Karpas-422 (cell line): ENCODE measurements at regions not wholly inside any gene's neighbourhood (a gene's known extent, or its start where the extent isn't known, plus 50 kb on each side); places are given as distances from the start of the nearest gene placed in this dataset.
"Not testable (repeated sequence)": the region's sequence is repeated elsewhere in the genome, so short reads cannot be mapped to it uniquely, and the experiment has no call there.

Experiments used
- DNase-seq: peaks from one replicate; pipeline ENCODE4 v3.0.0-alpha.2; 2015
- H2AFZ ChIP-seq: fragments of 200-600 bp; sonication (generic); 2 replicates; pipeline ENCODE4 v1.6.1; 2014; ENCODE audit warnings: antibody characterized with exemption, low read length, mixed read lengths
- H3K27ac ChIP-seq: fragments of 200-600 bp; sonication (generic); 2 replicates; pipeline ENCODE4 v1.5.1; 2014; ENCODE audit warnings: mild to moderate bottlenecking, low read length, moderate library complexity
- H3K27me3 ChIP-seq: fragments of 200-600 bp; sonication (generic); 2 replicates; pipeline ENCODE4 v1.6.1; 2014; ENCODE audit warnings: low read length, mixed read lengths
- H3K36me3 ChIP-seq: fragments of 200-600 bp; sonication (generic); 2 replicates; pipeline ENCODE4 v1.6.1; 2014; ENCODE audit warnings: low read length, mixed read lengths; ENCODE audit not compliant: insufficient read depth
- H3K4me1 ChIP-seq: fragments of 200-600 bp; sonication (generic); 2 replicates; pipeline ENCODE4 v1.6.1; 2014; ENCODE audit warnings: mild to moderate bottlenecking, low read length, mixed read lengths
- H3K4me2 ChIP-seq: fragments of 200-600 bp; sonication (generic); 2 replicates; pipeline ENCODE4 v1.6.1; 2014; ENCODE audit warnings: low read length, low read depth, mild to moderate bottlenecking; ENCODE audit not compliant: poor library complexity, severe bottlenecking
- H3K4me3 ChIP-seq: fragments of 200-600 bp; sonication (generic); 2 replicates; pipeline ENCODE4 v1.5.1; 2014; ENCODE audit warnings: mild to moderate bottlenecking, antibody characterized with exemption, low read length, mixed read lengths
- H3K79me2 ChIP-seq: fragments of 200-600 bp; sonication (generic); 2 replicates; pipeline ENCODE4 v1.6.1; 2014; ENCODE audit warnings: mild to moderate bottlenecking, low read length, mixed read lengths
- H3K9ac ChIP-seq: fragments of 200-600 bp; sonication (generic); 2 replicates; pipeline ENCODE4 v1.6.0; 2014; ENCODE audit warnings: low read length
- H3K9me2 ChIP-seq: fragments of 200-600 bp; sonication (generic), shearing (Covaris generic); replicated peaks from 2 replicates; pipeline ENCODE4 v1.6.0; 2014; ENCODE audit warnings: mild to moderate bottlenecking, low read length, moderate library complexity; ENCODE audit not compliant: insufficient read depth
- H3K9me3 ChIP-seq: fragments of 300-700, 200-600 bp; sonication (generic); 2 replicates; pipeline ENCODE4 v1.6.1; 2014; ENCODE audit warnings: low read length, mixed read lengths
- H4K20me1 ChIP-seq: fragments of 200-600 bp; sonication (generic); 2 replicates; pipeline ENCODE4 v1.6.1; 2014; ENCODE audit warnings: mild to moderate bottlenecking, antibody characterized with exemption, low read length, low read depth; ENCODE audit not compliant: insufficient read depth

- H2AFZ ChIP-seq: no peak overlapping the region
- no peak for DNase-seq
- no peaks in the 10 kb centered on the region for H4K20me1 ChIP-seq
- H3K4me1 ChIP-seq: no peaks in the 10 kb centered on the region
- no peaks in the 10 kb centered on the region for H3K36me3 ChIP-seq
- H3K27ac ChIP-seq: no peak overlapping the region
- no peaks in the 10 kb centered on the region for H3K9me3 ChIP-seq
- no peak overlapping the region for H3K4me2 ChIP-seq
- no peaks in the 10 kb centered on the region for H3K9me2 ChIP-seq
- no peaks in the 10 kb centered on the region for H3K79me2 ChIP-seq
- no peaks in the 10 kb centered on the region for H3K27me3 ChIP-seq
- no peak overlapping the region for H3K9ac ChIP-seq
- H3K4me3 ChIP-seq: no peak overlapping the region
Measured at GRCh38 chr5:101647861-101648260, 648.2 kb downstream of the SLCO4C1 start.

DNA sequence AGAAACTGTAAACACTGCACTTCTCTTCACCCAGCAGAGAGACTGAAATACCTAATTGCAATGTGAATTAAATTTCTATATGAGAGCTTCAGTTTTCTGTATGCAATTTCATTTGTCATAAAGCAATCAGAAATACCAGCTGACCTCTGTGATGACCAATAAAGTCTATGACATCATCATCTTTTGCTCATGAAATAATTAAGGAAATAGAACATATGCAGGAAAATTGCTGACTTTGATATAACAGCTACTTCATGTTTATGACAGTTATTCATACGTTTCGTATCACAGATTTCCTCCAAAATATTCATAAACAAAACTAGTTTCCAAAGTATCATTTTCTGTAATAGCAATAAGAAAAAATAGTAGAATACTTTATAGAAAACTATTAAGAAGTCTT lies 652.3 kb downstream of the SLCO4C1 start:
- Histone ChIP-seq H3K4me2 (no peak overlapping the region), H3K27me3 (no peaks in the 10 kb centered on the region), H4K20me1 (no peaks in the 10 kb centered on the region), H3K36me3 (no peaks in the 10 kb centered on the region), H2AFZ (no peak overlapping the region), H3K9ac (no peak overlapping the region), H3K79me2 (no peaks in the 10 kb centered on the region), H3K9me3 (no peaks in the 10 kb centered on the region), H3K4me3 (no peak overlapping the region), H3K4me1 (no peaks in the 10 kb centered on the region), H3K27ac (no peak overlapping the region), H3K9me2 (no peaks in the 10 kb centered on the region)
- no peak for DNase-seq

DNA sequence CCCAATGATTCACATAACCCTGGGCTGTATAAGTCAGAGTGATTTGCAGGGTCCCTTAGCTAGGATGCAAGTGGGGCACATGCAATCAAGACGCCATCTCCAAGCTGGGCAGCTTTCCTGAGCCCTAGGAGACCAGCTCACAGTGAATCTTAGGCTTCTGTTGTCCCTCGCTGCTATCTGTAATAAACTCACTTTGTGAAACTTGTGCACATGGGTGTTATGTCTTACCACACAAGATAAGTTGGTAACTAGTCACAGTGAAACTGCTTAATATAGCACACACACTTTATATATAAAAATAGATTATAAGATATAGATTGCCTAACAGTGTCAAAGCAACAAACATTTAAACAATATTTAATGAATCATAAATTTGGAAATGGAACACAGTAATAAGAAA lies 658.5 kb downstream of the SLCO4C1 start:
- Histone ChIP-seq H3K4me2 (no peak overlapping the region), H3K36me3 (no peaks in the 10 kb centered on the region), H3K9me3 (no peaks in the 10 kb centered on the region), H3K9ac (no peak overlapping the region), H3K9me2 (no peaks in the 10 kb centered on the region), H3K27me3 (no peaks in the 10 kb centered on the region), H3K79me2 (no peaks in the 10 kb centered on the region), H2AFZ (no peak overlapping the region), H4K20me1 (no peaks in the 10 kb centered on the region), H3K4me1 (no peaks in the 10 kb centered on the region), H3K27ac (no peak overlapping the region), H3K4me3 (no peak overlapping the region)
- DNase-seq: no peak

DNA sequence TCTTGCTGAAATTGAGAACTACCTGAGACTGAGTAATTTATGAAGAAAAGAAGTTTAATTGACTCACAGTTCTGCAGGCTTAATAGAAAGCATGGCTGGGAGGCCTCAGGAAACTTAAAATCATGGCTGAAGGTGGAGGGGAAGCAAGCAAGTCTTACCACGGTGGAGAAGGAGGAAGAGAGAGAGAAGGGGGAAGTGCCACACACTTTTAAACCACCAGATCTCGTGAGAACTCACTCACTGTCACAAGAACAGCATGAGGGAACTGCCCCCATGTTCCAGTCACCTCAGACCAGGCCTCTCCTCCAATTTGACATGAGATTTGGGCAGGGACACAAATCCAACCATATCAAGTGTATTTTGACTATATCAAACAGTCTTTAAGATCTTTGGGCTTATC lies 668.3 kb downstream of the SLCO4C1 start:
- not testable (repeated sequence) for H3K9me3 ChIP-seq, H3K9ac ChIP-seq, H3K27me3 ChIP-seq, H3K9me2 ChIP-seq, H3K4me2 ChIP-seq, H3K4me3 ChIP-seq, DNase-seq, H3K79me2 ChIP-seq, H3K36me3 ChIP-seq, H2AFZ ChIP-seq, H3K4me1 ChIP-seq, H3K27ac ChIP-seq, H4K20me1 ChIP-seq

DNA sequence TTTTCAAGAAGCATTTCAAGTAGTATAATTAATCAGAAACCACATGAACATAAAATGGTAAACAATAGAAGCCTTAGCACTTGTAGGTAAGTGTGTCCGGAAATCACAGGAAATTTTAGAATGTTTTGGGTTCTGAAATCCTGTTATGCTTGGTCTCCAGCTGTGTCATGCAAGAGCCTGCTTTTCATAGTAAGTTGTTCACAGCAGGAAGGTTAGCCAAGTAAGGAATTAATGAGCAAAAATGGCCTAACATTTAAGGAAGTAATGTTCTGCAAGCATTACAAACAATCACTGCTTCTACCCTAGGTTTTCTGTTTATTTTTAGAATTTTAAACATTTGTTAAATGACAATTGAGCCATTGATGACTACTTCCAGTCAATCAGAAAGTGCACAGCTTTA lies 669.5 kb downstream of the SLCO4C1 start:
- no peaks in the 10 kb centered on the region for H3K36me3 ChIP-seq
- no peak for DNase-seq
- no peaks in the 10 kb centered on the region for H3K9me3 ChIP-seq
- no peaks in the 10 kb centered on the region for H3K79me2 ChIP-seq
- no peak overlapping the region for H2AFZ ChIP-seq
- H3K27ac ChIP-seq: no peak overlapping the region
- no peaks in the 10 kb centered on the region for H3K27me3 ChIP-seq
- H3K9ac ChIP-seq: no peak overlapping the region
- no peak overlapping the region for H3K4me2 ChIP-seq
- H3K4me3 ChIP-seq: no peak overlapping the region
- H3K4me1 ChIP-seq: no peaks in the 10 kb centered on the region
- H4K20me1 ChIP-seq: no peaks in the 10 kb centered on the region
- H3K9me2 ChIP-seq: no peaks in the 10 kb centered on the region

GRCh38 chr5:101611039-101611438 lies 685.0 kb downstream of the SLCO4C1 start:
- DNase-seq: no peak
- Histone ChIP-seq H3K4me3 (no peak overlapping the region), H4K20me1 (no peaks in the 10 kb centered on the region), H3K27me3 (no peaks in the 10 kb centered on the region), H3K27ac (no peak overlapping the region), H3K36me3 (no peaks in the 10 kb centered on the region), H3K4me1 (no peaks in the 10 kb centered on the region), H3K79me2 (no peaks in the 10 kb centered on the region), H3K9me3 (no peaks in the 10 kb centered on the region), H3K9me2 (no peaks in the 10 kb centered on the region), H3K4me2 (no peak overlapping the region), H3K9ac (no peak overlapping the region), H2AFZ (no peak overlapping the region)

GRCh38 chr5:101608322-101608721 lies 687.8 kb downstream of the SLCO4C1 start:
- Histone ChIP-seq H4K20me1 (no peaks in the 10 kb centered on the region), H3K36me3 (no peaks in the 10 kb centered on the region), H3K4me1 (no peaks in the 10 kb centered on the region), H3K9ac (no peak overlapping the region), H3K27ac (no peak overlapping the region), H3K4me2 (no peak overlapping the region), H3K79me2 (no peaks in the 10 kb centered on the region), H2AFZ (no peak overlapping the region), H3K9me3 (no peaks in the 10 kb centered on the region), H3K9me2 (no peaks in the 10 kb centered on the region), H3K27me3 (no peaks in the 10 kb centered on the region), H3K4me3 (no peak overlapping the region)
- no peak for DNase-seq

GRCh38 chr5:101605700-101606099 lies 690.4 kb downstream of the SLCO4C1 start:
- Histone ChIP-seq H3K4me1 (no peaks in the 10 kb centered on the region), H3K4me3 (no peak overlapping the region), H3K9me3 (no peaks in the 10 kb centered on the region), H2AFZ (no peak overlapping the region), H3K27me3 (no peaks in the 10 kb centered on the region), H3K9ac (no peak overlapping the region), H4K20me1 (no peaks in the 10 kb centered on the region), H3K9me2 (no peaks in the 10 kb centered on the region), H3K79me2 (no peaks in the 10 kb centered on the region), H3K36me3 (no peaks in the 10 kb centered on the region), H3K27ac (no peak overlapping the region), H3K4me2 (no peak overlapping the region)
- no peak for DNase-seq

- no peaks in the 10 kb centered on the region for H3K9me2 ChIP-seq
- no peaks in the 10 kb centered on the region for H4K20me1 ChIP-seq
- no peaks in the 10 kb centered on the region for H3K79me2 ChIP-seq
- no peak overlapping the region for H3K4me3 ChIP-seq
- H3K27ac ChIP-seq: no peak overlapping the region
- H3K27me3 ChIP-seq: no peaks in the 10 kb centered on the region
- no peak overlapping the region for H3K9ac ChIP-seq
- no peaks in the 10 kb centered on the region for H3K4me1 ChIP-seq
- no peaks in the 10 kb centered on the region for H3K36me3 ChIP-seq
- H3K4me2 ChIP-seq: no peak overlapping the region
- DNase-seq: no peak
- no peak overlapping the region for H2AFZ ChIP-seq
- 0 out of 2 replicates have a peak, but pooled peaks cover 6% of the 10 kb centered on the region for H3K9me3 ChIP-seq
Measured at GRCh38 chr5:101600614-101601013, 695.5 kb downstream of the SLCO4C1 start.
